ENCODE measurements at regions not wholly inside any gene's neighbourhood (a gene's known extent, or its start where the extent isn't known, plus 50 kb on each side); places are given as distances from the start of the nearest gene placed in this dataset.

- ChIA-PET CTCF (no interaction called here), POLR2A (ENCODE audit: unreplicated experiment) (no interaction called here)
- Histone ChIP-seq H3K27ac (no peak overlapping the region), H3K9me2 (ENCODE audit: insufficient read depth) (no peaks in the 10 kb centered on the region), H4K20me1 (ENCODE audit: insufficient read depth) (no peaks in the 10 kb centered on the region), H3K27me3 (ENCODE audit: insufficient read depth, low read depth) (no peaks in the 10 kb centered on the region), H3K9me3 (ENCODE audit: insufficient read depth, low read depth) (no peaks in the 10 kb centered on the region), H3K36me3 (ENCODE audit: low read depth) (no peaks in the 10 kb centered on the region), H3F3A (ENCODE audit: insufficient read depth, low read depth) (no peaks in the 10 kb centered on the region), H3K79me2 (ENCODE audit: low read depth) (no peaks in the 10 kb centered on the region), H3K4me1 (replicated peaks; ENCODE audit: insufficient read depth) (no peaks in the 10 kb centered on the region), H2AFZ (no peak overlapping the region), H3K4me2 (no peak overlapping the region), H3K4me3 (no peak overlapping the region)
- TF ChIP-seq CTCF (conservative IDR thresholded peaks at IDR 0.05), result no peak
- intact Hi-C loops (cut with micrococcal nuclease; ENCODE audit: unreplicated experiment), result no loop called here
- no TSS peak for BruUV-seq (replicated peaks)
- DNase-seq, result no peak
These were observed 220.7 kb upstream of the NRSN1 start for GRCh38 chr6:23905133-23905815.

GRCh38 chr6:23910420-23910819 is 215.6 kb upstream of the NRSN1 start:
- intact Hi-C loops (cut with micrococcal nuclease; ENCODE audit: unreplicated experiment), result no loop called here
- Histone ChIP-seq H3K4me3 (no peak overlapping the region), H3K4me2 (no peak overlapping the region), H4K20me1 (ENCODE audit: insufficient read depth) (no peaks in the 10 kb centered on the region), H3K36me3 (ENCODE audit: low read depth) (no peaks in the 10 kb centered on the region), H3K27me3 (ENCODE audit: insufficient read depth, low read depth) (no peaks in the 10 kb centered on the region), H2AFZ (no peak overlapping the region), H3K79me2 (ENCODE audit: low read depth) (no peaks in the 10 kb centered on the region), H3K9me2 (ENCODE audit: insufficient read depth) (no peaks in the 10 kb centered on the region), H3F3A (ENCODE audit: insufficient read depth, low read depth) (no peaks in the 10 kb centered on the region), H3K4me1 (replicated peaks; ENCODE audit: insufficient read depth) (no peaks in the 10 kb centered on the region), H3K27ac (no peak overlapping the region), H3K9me3 (ENCODE audit: insufficient read depth, low read depth) (no peaks in the 10 kb centered on the region)
- no peak for DNase-seq
- TF ChIP-seq EZH2 (IDR thresholded peaks at IDR 0.05; ENCODE audit: low read depth), result no peak
- no peak for TF ChIP-seq CTCF (conservative IDR thresholded peaks at IDR 0.05)
- BruUV-seq (replicated peaks), result no TSS peak
- ChIA-PET CTCF (no interaction called here), POLR2A (ENCODE audit: unreplicated experiment) (no interaction called here)

- no peaks in the 10 kb centered on the region for H3F3A ChIP-seq (ENCODE audit: insufficient read depth, low read depth)
- TF ChIP-seq EZH2 (IDR thresholded peaks at IDR 0.05; ENCODE audit: low read depth) (no peak), CTCF (conservative IDR thresholded peaks at IDR 0.05) (no peak)
- no peak overlapping the region for H3K4me2 ChIP-seq
- no peak for DNase-seq
- H3K36me3 ChIP-seq (ENCODE audit: low read depth), result no peaks in the 10 kb centered on the region
- no peak overlapping the region for H3K4me3 ChIP-seq
- intact Hi-C loops (cut with micrococcal nuclease; ENCODE audit: unreplicated experiment), result no loop called here
- no peaks in the 10 kb centered on the region for H4K20me1 ChIP-seq (ENCODE audit: insufficient read depth)
- H3K9me3 ChIP-seq (ENCODE audit: insufficient read depth, low read depth), result no peaks in the 10 kb centered on the region
- no peaks in the 10 kb centered on the region for H3K4me1 ChIP-seq (replicated peaks; ENCODE audit: insufficient read depth)
- no peak overlapping the region for H2AFZ ChIP-seq
- ChIA-PET POLR2A (ENCODE audit: unreplicated experiment) (no interaction called here), CTCF (no interaction called here)
- H3K79me2 ChIP-seq (ENCODE audit: low read depth), result no peaks in the 10 kb centered on the region
- H3K27ac ChIP-seq, result no peak overlapping the region
- H3K9me2 ChIP-seq (ENCODE audit: insufficient read depth), result no peaks in the 10 kb centered on the region
- H3K27me3 ChIP-seq (ENCODE audit: insufficient read depth, low read depth), result no peaks in the 10 kb centered on the region
- BruUV-seq (replicated peaks), result no TSS peak
These were observed 198.1 kb upstream of the NRSN1 start for GRCh38 chr6:23927935-23928334.
